ENCODE measurements at regions not wholly inside any gene's neighbourhood (a gene's known extent, or its start where the extent isn't known, plus 50 kb on each side); places are given as distances from the start of the nearest gene placed in this dataset.

DNA sequence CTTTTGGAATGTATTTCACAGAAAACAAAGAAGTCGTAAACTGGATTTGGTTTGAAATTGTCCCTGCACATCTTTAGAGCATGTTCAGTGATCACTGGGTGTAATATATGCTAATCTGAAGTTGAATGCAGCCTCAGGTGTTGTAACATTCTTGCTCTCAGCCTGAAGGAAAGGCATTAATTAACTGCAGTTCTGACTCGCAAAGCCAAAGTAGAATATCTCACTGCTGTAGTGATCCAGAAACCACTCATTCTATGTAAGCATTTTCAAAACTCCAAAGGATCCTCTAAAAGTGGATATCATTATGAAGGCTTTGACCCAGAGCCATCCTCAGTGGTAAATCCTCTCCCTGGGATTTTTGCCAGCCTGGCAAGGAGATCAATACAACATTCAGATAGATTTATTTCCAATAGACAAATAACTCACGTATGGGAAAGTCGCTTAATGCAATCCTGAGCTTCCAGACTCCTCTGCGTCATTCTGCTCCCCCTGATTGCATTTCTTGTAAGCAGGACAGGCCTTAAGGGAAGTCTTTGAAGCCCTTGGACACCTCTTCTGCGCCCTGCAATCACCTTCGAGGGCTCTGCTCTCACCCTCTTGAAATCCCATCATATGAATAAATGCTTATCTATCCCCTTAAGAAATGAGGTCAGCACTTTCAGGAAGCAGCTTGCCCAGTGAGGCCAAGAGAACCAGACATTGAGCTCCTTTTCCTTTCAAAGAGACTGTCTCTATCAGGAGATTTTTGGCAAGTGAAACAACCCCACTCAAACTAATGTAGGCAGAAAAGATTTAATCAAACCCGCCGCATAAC lies 301.7 kb upstream of the NBEA start:
- Histone ChIP-seq H3K27me3 (replicated peaks; ENCODE audit: control insufficient read depth, insufficient read depth, low read length) (no peaks in the 10 kb centered on the region), H3K36me3 (ENCODE audit: control insufficient read depth, insufficient read depth, low read length) (no peaks in the 10 kb centered on the region), H3K4me3 (replicated peaks; ENCODE audit: low read depth, low read length) (no peak overlapping the region)
- TF ChIP-seq, protein P1, sequence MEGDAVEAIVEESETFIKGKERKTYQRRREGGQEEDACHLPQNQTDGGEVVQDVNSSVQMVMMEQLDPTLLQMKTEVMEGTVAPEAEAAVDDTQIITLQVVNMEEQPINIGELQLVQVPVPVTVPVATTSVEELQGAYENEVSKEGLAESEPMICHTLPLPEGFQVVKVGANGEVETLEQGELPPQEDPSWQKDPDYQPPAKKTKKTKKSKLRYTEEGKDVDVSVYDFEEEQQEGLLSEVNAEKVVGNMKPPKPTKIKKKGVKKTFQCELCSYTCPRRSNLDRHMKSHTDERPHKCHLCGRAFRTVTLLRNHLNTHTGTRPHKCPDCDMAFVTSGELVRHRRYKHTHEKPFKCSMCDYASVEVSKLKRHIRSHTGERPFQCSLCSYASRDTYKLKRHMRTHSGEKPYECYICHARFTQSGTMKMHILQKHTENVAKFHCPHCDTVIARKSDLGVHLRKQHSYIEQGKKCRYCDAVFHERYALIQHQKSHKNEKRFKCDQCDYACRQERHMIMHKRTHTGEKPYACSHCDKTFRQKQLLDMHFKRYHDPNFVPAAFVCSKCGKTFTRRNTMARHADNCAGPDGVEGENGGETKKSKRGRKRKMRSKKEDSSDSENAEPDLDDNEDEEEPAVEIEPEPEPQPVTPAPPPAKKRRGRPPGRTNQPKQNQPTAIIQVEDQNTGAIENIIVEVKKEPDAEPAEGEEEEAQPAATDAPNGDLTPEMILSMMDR (IDR thresholded peaks at IDR 0.05; ENCODE audit: insufficient read depth, low read length, poor library complexity, severe bottlenecking): no peak
- DNase-seq (ENCODE audit: extremely low read depth, insufficient read length): no peak

DNA sequence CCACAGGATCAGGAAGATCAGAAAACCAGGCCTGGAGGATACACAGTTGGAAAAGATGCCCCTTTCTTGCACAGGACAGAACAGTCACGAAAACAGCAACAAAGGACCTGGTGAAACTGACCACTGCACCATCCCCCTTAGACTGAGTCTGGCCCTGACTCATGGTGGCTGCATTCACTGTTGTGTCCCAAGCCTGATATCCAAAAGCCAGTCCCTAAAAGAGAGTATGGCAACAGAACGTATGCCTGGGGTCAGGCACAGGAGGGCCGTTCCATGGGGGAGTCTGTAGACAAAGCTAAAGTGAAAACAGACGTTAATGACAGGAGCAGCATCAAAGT lies 301.1 kb upstream of the NBEA start:
- DNase-seq (ENCODE audit: extremely low read depth, insufficient read length): no peak
- H3K36me3 ChIP-seq (ENCODE audit: control insufficient read depth, insufficient read depth, low read length): no peaks in the 10 kb centered on the region
- no peak overlapping the region for H3K4me3 ChIP-seq (replicated peaks; ENCODE audit: low read depth, low read length)
- H3K27me3 ChIP-seq (replicated peaks; ENCODE audit: control insufficient read depth, insufficient read depth, low read length): no peaks in the 10 kb centered on the region
- TF ChIP-seq, protein P1 (IDR thresholded peaks at IDR 0.05; ENCODE audit: insufficient read depth, low read length, poor library complexity, severe bottlenecking): no peak

DNA sequence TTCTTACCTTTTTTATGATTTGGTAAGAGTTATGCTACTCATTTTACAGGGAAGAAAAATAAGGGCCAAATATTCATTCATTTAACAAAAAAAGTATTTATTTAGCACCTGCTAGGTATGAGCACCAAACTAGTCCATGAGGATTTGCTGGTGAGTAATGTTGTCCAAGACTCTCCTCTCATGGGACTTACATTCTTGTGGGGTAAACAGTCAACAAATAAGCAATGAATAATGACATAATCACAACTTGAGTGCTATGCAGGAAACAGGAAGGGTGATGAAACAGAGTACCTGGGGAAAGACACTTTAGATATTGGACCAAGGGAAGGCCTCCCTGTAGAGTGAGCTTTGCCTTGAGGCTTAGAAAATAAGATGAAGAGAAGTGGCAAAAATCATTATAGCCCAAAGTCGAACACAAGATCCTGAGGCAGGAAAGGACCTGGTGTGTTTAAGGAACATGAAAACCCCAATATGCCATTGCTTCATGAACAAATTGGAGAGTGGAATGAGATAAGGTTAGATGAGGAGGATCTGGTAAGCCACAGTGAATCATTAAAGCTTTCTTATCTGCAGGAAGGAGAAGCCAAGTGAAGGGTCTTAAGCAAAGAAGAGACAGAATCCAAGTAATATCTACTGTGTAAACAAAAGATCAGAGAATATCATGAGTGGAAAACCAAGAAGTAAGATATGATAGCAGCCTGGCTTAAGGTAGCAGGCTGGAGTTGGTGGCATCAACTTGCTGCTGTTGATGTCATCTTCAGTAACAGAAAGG lies 294.5 kb upstream of the NBEA start:
- no peak for DNase-seq (ENCODE audit: extremely low read depth, insufficient read length)
- no peaks in the 10 kb centered on the region for H3K27me3 ChIP-seq (replicated peaks; ENCODE audit: control insufficient read depth, insufficient read depth, low read length)
- TF ChIP-seq, protein P1 (IDR thresholded peaks at IDR 0.05; ENCODE audit: insufficient read depth, low read length, poor library complexity, severe bottlenecking): no peak
- H3K36me3 ChIP-seq (ENCODE audit: control insufficient read depth, insufficient read depth, low read length): no peaks in the 10 kb centered on the region
- H3K4me3 ChIP-seq (replicated peaks; ENCODE audit: low read depth, low read length): no peak overlapping the region

DNA sequence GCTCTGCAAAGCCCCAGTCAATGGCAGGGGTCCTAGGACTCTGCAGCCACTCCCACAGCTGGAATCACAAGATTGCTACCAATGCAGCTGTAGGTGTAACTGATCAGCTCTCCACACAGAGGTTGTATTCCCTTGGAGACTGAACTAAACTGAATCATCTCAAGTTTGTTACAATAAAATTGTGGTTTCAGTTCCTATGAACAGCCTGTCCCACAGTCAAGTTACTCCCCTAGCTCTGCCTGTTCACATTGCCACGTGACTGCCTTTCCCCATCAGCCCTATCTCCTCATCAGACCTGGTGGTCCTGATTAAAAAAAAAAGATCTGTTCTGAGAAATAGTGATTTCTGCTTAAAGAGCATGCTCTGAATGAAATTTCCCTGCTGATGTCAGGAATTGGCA lies 287.9 kb upstream of the NBEA start:
- no peak for DNase-seq (ENCODE audit: extremely low read depth, insufficient read length)
- no peaks in the 10 kb centered on the region for H3K36me3 ChIP-seq (ENCODE audit: control insufficient read depth, insufficient read depth, low read length)
- no peaks in the 10 kb centered on the region for H3K27me3 ChIP-seq (replicated peaks; ENCODE audit: control insufficient read depth, insufficient read depth, low read length)
- TF ChIP-seq, protein P1 (IDR thresholded peaks at IDR 0.05; ENCODE audit: insufficient read depth, low read length, poor library complexity, severe bottlenecking): no peak
- no peak overlapping the region for H3K4me3 ChIP-seq (replicated peaks; ENCODE audit: low read depth, low read length)

DNA sequence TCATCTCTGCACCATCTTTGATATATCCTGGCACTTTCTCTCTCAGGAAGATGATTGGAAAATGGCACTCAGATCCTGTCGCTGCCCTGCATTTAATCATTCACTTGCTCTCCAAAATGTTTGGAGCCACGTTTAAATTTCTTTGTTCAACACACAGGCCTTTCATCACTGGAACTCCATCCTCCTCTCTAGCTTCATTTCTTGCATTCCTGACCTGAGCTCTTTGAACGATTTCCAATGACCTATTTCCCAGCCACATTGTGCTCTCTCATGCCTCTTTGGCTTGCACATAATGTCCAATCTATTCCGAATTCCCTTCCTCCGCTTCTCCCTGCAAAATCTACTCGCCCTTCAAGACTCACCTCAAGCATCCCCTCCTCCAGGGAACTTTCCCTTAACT lies 287.4 kb upstream of the NBEA start:
- no peak for DNase-seq (ENCODE audit: extremely low read depth, insufficient read length)

More for the DNA sequence above, 287.4 kb upstream of the NBEA start:
- TF ChIP-seq, protein P1 (IDR thresholded peaks at IDR 0.05; ENCODE audit: insufficient read depth, low read length, poor library complexity, severe bottlenecking): no peak
- H3K27me3 ChIP-seq (replicated peaks; ENCODE audit: control insufficient read depth, insufficient read depth, low read length): no peaks in the 10 kb centered on the region
- no peaks in the 10 kb centered on the region for H3K36me3 ChIP-seq (ENCODE audit: control insufficient read depth, insufficient read depth, low read length)
- no peak overlapping the region for H3K4me3 ChIP-seq (replicated peaks; ENCODE audit: low read depth, low read length)
